Activated CD8-positive, alpha-beta memory T cell treated with anti-CD3 and anti-CD28 coated beads for 4 hours (primary cell): ENCODE measurements at regions not wholly inside any gene's neighbourhood (a gene's known extent, or its start where the extent isn't known, plus 50 kb on each side); places are given as distances from the start of the nearest gene placed in this dataset.

Experiments used
- DNase-seq, 2 donors: peaks; one replicate each; pipeline ENCODE4 v3.0.0-alpha.2; 2020; ENCODE audit warnings: low read depth in 2 of 2

DNA sequence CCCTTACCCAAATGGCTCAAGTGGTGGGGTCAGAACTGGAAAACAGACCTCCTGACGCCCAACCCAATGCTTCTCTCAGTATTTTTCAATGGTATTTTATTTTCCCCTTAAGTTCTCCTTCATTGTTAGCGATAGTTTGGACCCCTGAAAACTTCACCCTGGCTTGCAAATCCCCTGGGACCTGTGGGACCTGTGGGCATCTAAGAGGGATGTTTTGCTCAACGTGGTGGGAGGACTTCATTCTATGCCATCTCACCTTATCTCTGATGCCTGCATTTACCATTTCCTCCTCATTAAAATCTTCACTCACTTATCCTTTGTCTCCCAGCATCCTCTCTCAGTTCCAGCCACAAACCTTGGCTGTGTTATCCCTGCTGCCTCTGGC is 59.4 kb upstream of the GZMB start:
- no peak for DNase-seq

DNA sequence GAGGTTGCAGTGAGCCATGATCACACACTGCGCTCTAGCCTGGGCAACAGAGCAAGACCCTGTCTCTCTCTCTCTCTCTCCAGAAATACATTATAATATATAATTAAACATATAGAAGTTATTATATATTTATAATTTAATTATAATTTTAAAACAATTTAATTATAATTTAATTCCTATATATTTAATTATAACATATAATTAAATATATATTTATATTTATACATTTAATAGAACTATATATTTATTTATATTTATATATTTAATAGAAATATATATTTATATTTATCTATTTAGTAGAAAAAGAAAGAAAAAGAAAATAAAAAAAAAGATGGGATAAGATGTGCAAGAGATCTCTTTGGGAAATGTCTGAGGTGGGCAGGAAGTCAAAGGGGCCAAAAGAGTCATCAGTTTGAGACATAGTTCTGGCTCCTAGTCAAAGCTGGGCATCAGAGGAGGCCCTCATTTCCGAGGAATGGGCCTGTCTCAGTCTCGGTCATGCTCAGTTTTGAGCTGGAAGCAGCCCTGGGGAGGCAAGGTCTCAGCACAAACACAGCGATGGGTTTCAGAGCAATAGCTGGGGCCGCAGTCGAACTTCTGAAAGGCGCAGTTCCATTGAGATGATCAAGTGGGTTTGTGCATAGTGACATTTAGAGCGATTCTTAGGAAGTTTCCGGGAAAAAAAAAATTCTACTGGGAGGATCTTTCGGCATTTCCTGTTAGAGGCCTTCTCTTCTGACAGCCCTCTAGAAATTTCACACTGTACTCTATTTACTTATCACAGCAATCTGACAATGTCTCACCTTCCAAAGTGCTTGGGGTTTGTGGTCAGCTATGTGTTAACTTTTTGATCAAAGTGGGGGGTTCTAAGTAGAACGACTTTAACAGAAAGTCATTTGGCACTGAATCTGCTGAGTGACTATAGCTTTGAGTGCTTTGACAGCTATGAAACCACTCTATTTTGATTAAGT is 58.7 kb upstream of the GZMB start:
- DNase-seq = peak in 1 of 2 donors; percentile 42

DNA sequence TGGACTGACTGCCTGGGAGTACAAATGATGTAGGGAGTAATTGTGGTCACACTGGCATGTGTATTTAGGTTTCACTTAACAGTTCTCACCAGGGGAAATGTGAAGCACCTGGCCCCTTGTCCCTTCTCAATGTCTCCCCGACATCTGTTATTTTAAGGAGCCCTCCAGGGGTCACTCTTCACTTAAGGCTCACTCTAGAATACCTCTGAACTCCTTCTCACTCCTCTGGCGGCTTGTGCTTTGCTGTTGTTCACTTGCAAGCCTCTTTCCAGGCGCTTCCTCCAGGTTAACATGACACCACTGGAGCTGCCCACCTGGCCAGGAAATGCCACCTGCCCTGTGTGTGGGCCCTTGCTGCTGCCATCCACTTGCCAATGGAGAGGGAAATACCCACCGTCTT is 56.5 kb upstream of the GZMB start:
- no peak for DNase-seq

DNA sequence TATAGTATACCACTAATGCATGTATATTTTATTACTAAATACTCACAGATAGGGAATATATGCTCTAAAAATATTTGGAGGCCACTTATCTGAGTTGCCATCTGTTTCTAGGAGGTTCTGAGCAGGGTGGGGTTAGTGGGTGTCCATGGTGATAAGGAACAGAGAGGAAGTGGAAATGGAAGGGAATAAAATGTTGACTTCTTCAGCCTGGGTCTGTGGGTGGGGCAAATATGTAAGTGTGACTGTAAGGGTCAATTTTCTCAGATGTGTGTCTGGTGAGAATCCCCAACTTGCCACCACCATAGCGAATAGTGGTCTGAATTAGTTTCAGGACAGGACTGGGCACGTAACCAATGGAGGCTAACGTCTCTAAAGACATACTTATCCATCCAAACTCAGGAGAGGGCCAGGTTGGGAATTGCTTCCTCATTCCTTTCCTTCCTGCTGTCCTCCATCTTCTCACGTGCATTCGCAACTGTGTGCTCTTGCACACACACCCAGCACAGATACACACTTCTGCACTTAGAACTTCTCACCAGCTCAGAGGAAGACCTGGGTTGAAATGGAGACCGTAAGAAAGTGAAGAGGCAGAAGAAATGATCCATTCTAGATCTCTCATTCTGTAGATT is 54.2 kb upstream of the GZMB start:
- DNase-seq = no peak
